Vagina (tissue), 2 donors: ENCODE measurements at regions not wholly inside any gene's neighbourhood (a gene's known extent, or its start where the extent isn't known, plus 50 kb on each side); places are given as distances from the start of the nearest gene placed in this dataset.

Experiments
- DNase-seq, 2 donors: peaks; one replicate each; pipeline ENCODE4 v3.0.0-alpha.2; 2017; ENCODE audit errors: extremely low spot score in 2 of 2
- H3K27ac ChIP-seq: fragments of 200-600 bp; sonication (generic); one replicate; pipeline ENCODE4 v1.5.1; 2019
- H3K27me3 ChIP-seq: fragments of 200-600 bp; sonication (generic); one replicate; pipeline ENCODE4 v1.5.1; 2019
- H3K36me3 ChIP-seq, 2 donors: fragments of 200-600 bp; sonication (generic); one replicate each; pipeline ENCODE4 v1.5.1; 2017 to 2019
- H3K4me1 ChIP-seq: fragments of 200-600 bp; sonication (generic); one replicate; pipeline ENCODE4 v1.5.1; 2019
- H3K4me3 ChIP-seq, 2 donors: fragments of 200-600 bp; sonication (generic); 1 replicate in 1 of 2; 2 replicates in 1 of 2; pipeline ENCODE4 v1.5.1; 2016 to 2019
- H3K9me3 ChIP-seq: fragments of 200-600 bp; sonication (generic); one replicate; pipeline ENCODE4 v1.5.1; 2019
- CTCF ChIP-seq, 3 experiments: fragments of 450-650 bp in 2 of 3; fragments of 200-600 bp in 1 of 3; sonication (generic) in 1 of 3; IDR thresholded peaks; one replicate each; pipeline ENCODE4 v1.5.1; 2017 to 2019; ENCODE audit warnings: antibody characterized with exemption in 3 of 3, mild to moderate bottlenecking in 2 of 3, moderate library complexity in 2 of 3
- POLR2A ChIP-seq, 2 donors: fragments of 450-650 bp; IDR thresholded peaks; one replicate each; pipeline ENCODE4 v1.6.1; 2017; ENCODE audit warnings: antibody characterized with exemption in 2 of 2, mild to moderate bottlenecking in 2 of 2, moderate library complexity in 2 of 2
- POLR2AphosphoS5 ChIP-seq, 2 donors: sonication (generic); formaldehyde crosslinking; IDR thresholded peaks; one replicate each; pipeline ENCODE4 v1.9.0; 2017; ENCODE audit warnings: antibody characterized with exemption in 2 of 2, mild to moderate bottlenecking in 2 of 2, low read depth in 1 of 2; ENCODE audit not compliant: insufficient read depth in 1 of 2
- intact Hi-C: fragments of 100-400 bp; cut with DNase I; formaldehyde crosslinking; loops from one replicate; pipeline ENCODE4 v1.15.1; 2023

GRCh38 chr11:15864026-15864805 lies 492.1 kb downstream of the SOX6 start:
- Histone ChIP-seq H3K27ac (no peak overlapping the region), H3K4me1 (peaks cover 11% of the 10 kb centered on the region), H3K27me3 (no peaks in the 10 kb centered on the region), H3K9me3 (no peaks in the 10 kb centered on the region), H3K4me3 (no peak overlapping the region), H3K36me3 (no peaks in the 10 kb centered on the region)
- no peak for TF ChIP-seq CTCF (IDR thresholded peaks at IDR 0.05)
- TF ChIP-seq POLR2AphosphoS5 (IDR thresholded peaks at IDR 0.05; ENCODE audit: insufficient read depth in 1 of 2, low read depth in 1 of 2), result no peak
- TF ChIP-seq POLR2A (IDR thresholded peaks at IDR 0.05), result no peak
- peak; percentile 7 to 58 for DNase-seq
- intact Hi-C loops, result no loop called here

GRCh38 chr11:15865212-15865987 lies 490.9 kb downstream of the SOX6 start:
- H3K4me3 ChIP-seq, result no peak overlapping the region
- DNase-seq, result peak; percentile 84 to 96
- H3K27me3 ChIP-seq, result no peaks in the 10 kb centered on the region
- no peak for TF ChIP-seq POLR2A (IDR thresholded peaks at IDR 0.05)
- TF ChIP-seq POLR2AphosphoS5 (IDR thresholded peaks at IDR 0.05; ENCODE audit: insufficient read depth in 1 of 2, low read depth in 1 of 2), result peak in 1 of 2 donors; percentile 43
- no peak overlapping the region for H3K27ac ChIP-seq
- H3K36me3 ChIP-seq, result no peaks in the 10 kb centered on the region
- H3K9me3 ChIP-seq, result no peaks in the 10 kb centered on the region
- peaks cover 11% of the 10 kb centered on the region for H3K4me1 ChIP-seq
- intact Hi-C loops, result no loop called here

GRCh38 chr11:15867871-15868270 lies 488.5 kb downstream of the SOX6 start:
- intact Hi-C loops, result no loop called here
- no peaks in the 10 kb centered on the region for H3K36me3 ChIP-seq
- H3K9me3 ChIP-seq, result no peaks in the 10 kb centered on the region
- DNase-seq, result no peak
- peaks cover 11% of the 10 kb centered on the region for H3K4me1 ChIP-seq
- H3K27ac ChIP-seq, result no peak overlapping the region
- H3K4me3 ChIP-seq, result no peak overlapping the region
- TF ChIP-seq CTCF (IDR thresholded peaks at IDR 0.05) (no peak), POLR2A (IDR thresholded peaks at IDR 0.05) (no peak), POLR2AphosphoS5 (IDR thresholded peaks at IDR 0.05; ENCODE audit: insufficient read depth in 1 of 2, low read depth in 1 of 2) (no peak)
- H3K27me3 ChIP-seq, result no peaks in the 10 kb centered on the region

GRCh38 chr11:15870911-15871310 lies 485.4 kb downstream of the SOX6 start:
- Histone ChIP-seq H3K36me3 (no peaks in the 10 kb centered on the region), H3K4me3 (no peak overlapping the region), H3K4me1 (no peaks in the 10 kb centered on the region), H3K27ac (no peak overlapping the region), H3K27me3 (no peaks in the 10 kb centered on the region), H3K9me3 (no peaks in the 10 kb centered on the region)
- intact Hi-C loops, result no loop called here
- DNase-seq, result peak in 1 of 2 donors; percentile 44
- TF ChIP-seq CTCF (IDR thresholded peaks at IDR 0.05) (no peak), POLR2A (IDR thresholded peaks at IDR 0.05) (no peak), POLR2AphosphoS5 (IDR thresholded peaks at IDR 0.05; ENCODE audit: insufficient read depth in 1 of 2, low read depth in 1 of 2) (no peak)

- Histone ChIP-seq H3K9me3 (no peaks in the 10 kb centered on the region), H3K4me1 (no peaks in the 10 kb centered on the region), H3K36me3 (no peaks in the 10 kb centered on the region), H3K27me3 (no peaks in the 10 kb centered on the region), H3K27ac (no peak overlapping the region), H3K4me3 (no peak overlapping the region)
- intact Hi-C loops, result no loop called here
- no peak for TF ChIP-seq CTCF (IDR thresholded peaks at IDR 0.05)
- TF ChIP-seq POLR2A (IDR thresholded peaks at IDR 0.05), result no peak
- no peak for TF ChIP-seq POLR2AphosphoS5 (IDR thresholded peaks at IDR 0.05; ENCODE audit: insufficient read depth in 1 of 2, low read depth in 1 of 2)
- peak; percentile 31 to 47 for DNase-seq
Observed at GRCh38 chr11:15871904-15872626, 484.3 kb downstream of the SOX6 start.
